Transverse colon (tissue), 4 donors: ENCODE measurements at regions not wholly inside any gene's neighbourhood (a gene's known extent, or its start where the extent isn't known, plus 50 kb on each side); places are given as distances from the start of the nearest gene placed in this dataset.

Experiments
- CTCF ChIP-seq, 5 experiments: fragments of 200-600 bp in 3 of 5; fragments of 450-650 bp in 2 of 5; sonication (generic) in 3 of 5; IDR thresholded peaks; 1 replicate in 2 of 5; 2 replicates in 3 of 5; pipeline ENCODE4 v1.5.1; 2016 to 2017; ENCODE audit warnings: antibody characterized with exemption in 5 of 5, inconsistent platforms in 3 of 5, mild to moderate bottlenecking in 2 of 5, moderate library complexity in 1 of 5
- POLR2A ChIP-seq: fragments of 450-650 bp; IDR thresholded peaks from one replicate; pipeline ENCODE4 v1.6.1; 2016; ENCODE audit warnings: antibody characterized with exemption, mild to moderate bottlenecking, moderate library complexity
- POLR2AphosphoS5 ChIP-seq, 3 donors: sonication (generic); formaldehyde crosslinking; IDR thresholded peaks; one replicate each; pipeline ENCODE4 v1.6.1; 2016; ENCODE audit warnings: antibody characterized with exemption in 3 of 3

DNA sequence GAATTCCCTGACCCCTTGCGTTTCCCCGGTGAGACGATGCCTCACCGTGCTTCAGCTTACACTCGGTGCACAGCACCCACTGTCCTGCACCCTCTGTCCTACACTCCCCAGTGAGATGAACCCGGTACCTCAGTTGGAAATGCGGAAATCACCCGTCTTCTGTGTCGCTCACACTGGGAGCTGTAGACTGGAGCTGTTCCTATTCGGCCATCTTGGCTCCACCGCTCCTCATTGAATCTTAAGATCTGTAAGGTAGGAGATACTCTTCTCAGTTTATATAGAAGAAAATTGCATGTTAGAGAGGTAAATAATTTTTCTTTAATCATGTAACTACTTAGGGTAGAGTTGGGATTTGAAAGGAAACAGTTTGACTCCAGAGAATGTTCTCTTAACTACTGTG is 62.2 kb downstream of the DMRTA1 start:
- TF ChIP-seq CTCF (IDR thresholded peaks at IDR 0.05) = no peak
- no peak for TF ChIP-seq POLR2A
- TF ChIP-seq POLR2AphosphoS5 (IDR thresholded peaks at IDR 0.05) = no peak
